Liver (tissue), 8 donors: ENCODE measurements at regions not wholly inside any gene's neighbourhood (a gene's known extent, or its start where the extent isn't known, plus 50 kb on each side); places are given as distances from the start of the nearest gene placed in this dataset.

Source experiments
- DNase-seq: peaks from one replicate; pipeline ENCODE4 v3.0.0-alpha.2; 2017; ENCODE audit warnings: low spot score
- H3K27ac ChIP-seq, 2 donors: one replicate each; pipeline ENCODE4 v1.7.0; 2013; ENCODE audit warnings: inconsistent platforms in 2 of 2, low read length in 2 of 2, control low read depth in 1 of 2, low read depth in 1 of 2, mild to moderate bottlenecking in 1 of 2
- H3K27me3 ChIP-seq, 4 donors: one replicate each; pipeline versions ENCODE4 v1.6.1 to v1.7.0; 2013; ENCODE audit warnings: low read length in 3 of 4, inconsistent platforms in 1 of 4, mild to moderate bottlenecking in 1 of 4, moderate library complexity in 1 of 4; ENCODE audit not compliant: control insufficient read depth in 4 of 4, insufficient read depth in 4 of 4
- H3K36me3 ChIP-seq, 4 donors: one replicate each; pipeline versions ENCODE4 v1.6.1 to v1.7.0; 2013; ENCODE audit warnings: low read length in 3 of 4, mild to moderate bottlenecking in 3 of 4, low read depth in 1 of 4, moderate library complexity in 1 of 4; ENCODE audit not compliant: control insufficient read depth in 4 of 4, insufficient read depth in 3 of 4
- H3K4me1 ChIP-seq, 4 donors: one replicate each; pipeline versions ENCODE4 v1.6.1 to v1.7.0; 2013; ENCODE audit warnings: low read length in 3 of 4, mild to moderate bottlenecking in 3 of 4, moderate library complexity in 1 of 4; ENCODE audit not compliant: control insufficient read depth in 4 of 4, insufficient read depth in 4 of 4
- H3K4me3 ChIP-seq, 3 donors: one replicate each; pipeline versions ENCODE4 v1.6.1 to v1.7.0; 2013; ENCODE audit warnings: low read length in 3 of 3, control low read depth in 1 of 3, low read depth in 1 of 3, mild to moderate bottlenecking in 1 of 3
- H3K9ac ChIP-seq, 2 donors: one replicate each; pipeline ENCODE4 v1.7.0; 2013; ENCODE audit warnings: low read length in 2 of 2, mild to moderate bottlenecking in 2 of 2, moderate library complexity in 2 of 2, control low read depth in 1 of 2, low read depth in 1 of 2
- H3K9me3 ChIP-seq, 4 donors: one replicate each; pipeline versions ENCODE4 v1.6.1 to v1.7.0; 2013; ENCODE audit warnings: low read length in 3 of 4; ENCODE audit not compliant: control insufficient read depth in 4 of 4
- EGR1 ChIP-seq, 2 donors: IDR thresholded peaks; 2 replicates each; pipeline ENCODE4 v1.6.1; 2016 to 2018; ENCODE audit warnings: antibody characterized with exemption in 2 of 2, low read depth in 2 of 2
- FOXA1 ChIP-seq: IDR thresholded peaks from 2 replicates; pipeline ENCODE4 v1.6.1; 2016; ENCODE audit warnings: antibody characterized with exemption
- FOXA2 ChIP-seq: IDR thresholded peaks from 2 replicates; pipeline ENCODE4 v1.6.1; 2016; ENCODE audit warnings: antibody characterized with exemption
- GABPA ChIP-seq, 2 donors: IDR thresholded peaks in 1 of 2; conservative IDR thresholded peaks in 1 of 2; 2 replicates each; pipeline ENCODE4 v1.6.1; 2016; ENCODE audit warnings: antibody characterized with exemption in 2 of 2, mild to moderate bottlenecking in 1 of 2, moderate library complexity in 1 of 2
- HNF4A ChIP-seq, 2 donors: conservative IDR thresholded peaks; 2 replicates each; pipeline ENCODE4 v1.6.1; 2016; ENCODE audit warnings: antibody characterized with exemption in 2 of 2, mild to moderate bottlenecking in 2 of 2
- HNF4G ChIP-seq: IDR thresholded peaks from 2 replicates; pipeline ENCODE4 v1.6.1; 2016; ENCODE audit warnings: antibody characterized with exemption
- JUND ChIP-seq, 2 donors: IDR thresholded peaks; 2 replicates each; pipeline ENCODE4 v1.6.1; 2016; ENCODE audit warnings: antibody characterized with exemption in 2 of 2
- MAX ChIP-seq: IDR thresholded peaks from 2 replicates; pipeline ENCODE4 v1.6.1; 2016; ENCODE audit warnings: antibody characterized with exemption
- NR2F2 ChIP-seq: IDR thresholded peaks from 2 replicates; pipeline ENCODE4 v1.6.1; 2016; ENCODE audit warnings: antibody characterized with exemption
- RAD21 ChIP-seq, 2 donors: IDR thresholded peaks; 2 replicates each; pipeline ENCODE4 v1.6.1; 2016; ENCODE audit warnings: antibody characterized with exemption in 2 of 2, mild to moderate bottlenecking in 2 of 2
- REST ChIP-seq: IDR thresholded peaks from 2 replicates; pipeline ENCODE4 v1.6.1; 2016; ENCODE audit warnings: antibody characterized with exemption, mild to moderate bottlenecking
- RXRA ChIP-seq, 2 donors: IDR thresholded peaks; 2 replicates each; pipeline ENCODE4 v1.6.1; 2017 to 2018; ENCODE audit warnings: antibody characterized with exemption in 2 of 2, mild to moderate bottlenecking in 1 of 2
- SP1 ChIP-seq: IDR thresholded peaks from 2 replicates; pipeline ENCODE4 v1.6.1; 2018; ENCODE audit warnings: antibody characterized with exemption, mild to moderate bottlenecking
- TAF1 ChIP-seq: conservative IDR thresholded peaks from 2 replicates; pipeline ENCODE4 v1.6.1; 2016; ENCODE audit warnings: antibody characterized with exemption, mild to moderate bottlenecking
- YY1 ChIP-seq: IDR thresholded peaks from 2 replicates; pipeline ENCODE4 v1.6.1; 2016; ENCODE audit warnings: antibody characterized with exemption, mild to moderate bottlenecking
- ZBTB33 ChIP-seq: IDR thresholded peaks from 2 replicates; pipeline ENCODE4 v1.6.1; 2016; ENCODE audit warnings: antibody characterized with exemption
- WGBS: extraction: QIAGEN DNeasy Blood & Tissue Kit; methylation state at CpG from one replicate; pipeline ENCODE4 v1.1.7; 2013; 5-methylcytosine and 5-hydroxymethylcytosine counted together
- TF ChIP-seq, protein P1 (sequence below): IDR thresholded peaks from 2 replicates; pipeline ENCODE4 v1.6.1; 2016; ENCODE audit warnings: antibody characterized with exemption
- TF ChIP-seq, protein P2 (sequence below): fragments of 150-350 bp; IDR thresholded peaks from 2 replicates; pipeline ENCODE4 v1.5.1; 2017; ENCODE audit warnings: improper control_type of control experiment, low read depth, low read length; ENCODE audit not compliant: missing input control
- donor health status: healthy.
- donor health status: healthy.
- donor health status: healthy.
- donor health status: healthy.
- donor health status: healthy.

GRCh38 chr14:58873228-58873953 lies 235.6 kb downstream of the DACT1 start:
- no peaks in the 10 kb centered on the region for H3K27me3 ChIP-seq
- DNase-seq = no peak
- no peak overlapping the region for H3K27ac ChIP-seq
- no peaks in the 10 kb centered on the region for H3K4me1 ChIP-seq
- 77% methylated on average over 5 of the region's 5 CpGs for WGBS
- H3K9me3 ChIP-seq = no peaks in the 10 kb centered on the region
- TF ChIP-seq EGR1 (IDR thresholded peaks at IDR 0.05; ENCODE audit: low read depth in 2 of 2) (no peak), GABPA (IDR thresholded peaks at IDR 0.05 in 1 of 2, conservative IDR thresholded peaks at IDR 0.05 in 1 of 2) (no peak), HNF4A (conservative IDR thresholded peaks at IDR 0.05) (no peak), HNF4G (no peak), FOXA2 (no peak), REST (no peak), JUND (IDR thresholded peaks at IDR 0.05) (no peak), MAX (no peak), FOXA1 (no peak), RAD21 (IDR thresholded peaks at IDR 0.05) (no peak), TAF1 (no peak), YY1 (no peak), ZBTB33 (no peak), RXRA (IDR thresholded peaks at IDR 0.05) (no peak), NR2F2 (no peak), SP1 (no peak)
- TF ChIP-seq, protein P1, sequence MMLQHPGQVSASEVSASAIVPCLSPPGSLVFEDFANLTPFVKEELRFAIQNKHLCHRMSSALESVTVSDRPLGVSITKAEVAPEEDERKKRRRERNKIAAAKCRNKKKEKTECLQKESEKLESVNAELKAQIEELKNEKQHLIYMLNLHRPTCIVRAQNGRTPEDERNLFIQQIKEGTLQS = no peak
- TF ChIP-seq, protein P2, sequence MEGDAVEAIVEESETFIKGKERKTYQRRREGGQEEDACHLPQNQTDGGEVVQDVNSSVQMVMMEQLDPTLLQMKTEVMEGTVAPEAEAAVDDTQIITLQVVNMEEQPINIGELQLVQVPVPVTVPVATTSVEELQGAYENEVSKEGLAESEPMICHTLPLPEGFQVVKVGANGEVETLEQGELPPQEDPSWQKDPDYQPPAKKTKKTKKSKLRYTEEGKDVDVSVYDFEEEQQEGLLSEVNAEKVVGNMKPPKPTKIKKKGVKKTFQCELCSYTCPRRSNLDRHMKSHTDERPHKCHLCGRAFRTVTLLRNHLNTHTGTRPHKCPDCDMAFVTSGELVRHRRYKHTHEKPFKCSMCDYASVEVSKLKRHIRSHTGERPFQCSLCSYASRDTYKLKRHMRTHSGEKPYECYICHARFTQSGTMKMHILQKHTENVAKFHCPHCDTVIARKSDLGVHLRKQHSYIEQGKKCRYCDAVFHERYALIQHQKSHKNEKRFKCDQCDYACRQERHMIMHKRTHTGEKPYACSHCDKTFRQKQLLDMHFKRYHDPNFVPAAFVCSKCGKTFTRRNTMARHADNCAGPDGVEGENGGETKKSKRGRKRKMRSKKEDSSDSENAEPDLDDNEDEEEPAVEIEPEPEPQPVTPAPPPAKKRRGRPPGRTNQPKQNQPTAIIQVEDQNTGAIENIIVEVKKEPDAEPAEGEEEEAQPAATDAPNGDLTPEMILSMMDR = no peak
- H3K4me3 ChIP-seq = no peak overlapping the region
- H3K36me3 ChIP-seq = no peaks in the 10 kb centered on the region
- H3K9ac ChIP-seq = no peak overlapping the region
